Smooth muscle cell (in vitro differentiated cells): ENCODE measurements at regions not wholly inside any gene's neighbourhood (a gene's known extent, or its start where the extent isn't known, plus 50 kb on each side); places are given as distances from the start of the nearest gene placed in this dataset.

Experiments
- DNase-seq: peaks from one replicate; lab custom pipeline; 2025; ENCODE audit not compliant: unreplicated experiment; lab: John Stamatoyannopoulos, UW
- H2AFZ ChIP-seq: fragments of 200-600 bp; sonication (generic); 2 replicates; pipeline ENCODE4 v1.6.0; 2016; ENCODE audit warnings: antibody characterized with exemption, low read depth, mild to moderate bottlenecking
- H3F3A ChIP-seq: fragments of 200-600 bp; sonication (generic); 2 replicates; pipeline ENCODE4 v1.6.0; 2017; ENCODE audit warnings: antibody characterized with exemption, low read depth
- H3K27ac ChIP-seq: fragments of 200-600 bp; sonication (generic); 2 replicates; pipeline ENCODE4 v1.5.1; 2016; ENCODE audit warnings: low read depth, mild to moderate bottlenecking
- H3K27me3 ChIP-seq: fragments of 200-600 bp; sonication (generic); 2 replicates; pipeline ENCODE4 v1.6.1; 2016; ENCODE audit warnings: low read depth, mild to moderate bottlenecking
- H3K36me3 ChIP-seq: fragments of 200-600 bp; sonication (generic); 2 replicates; pipeline ENCODE4 v1.5.1; 2016; ENCODE audit warnings: low read depth
- H3K4me1 ChIP-seq: fragments of 200-600 bp; sonication (generic); 2 replicates; pipeline ENCODE4 v1.5.1; 2016; ENCODE audit warnings: low read depth
- H3K4me2 ChIP-seq: fragments of 200-600 bp; sonication (generic); 2 replicates; pipeline ENCODE4 v1.6.0; 2016; ENCODE audit warnings: mild to moderate bottlenecking
- H3K4me3 ChIP-seq: fragments of 200-600 bp; sonication (generic); 2 replicates; pipeline ENCODE4 v1.5.1; 2016; ENCODE audit warnings: mild to moderate bottlenecking
- H3K79me2 ChIP-seq: fragments of 200-600 bp; sonication (generic); 2 replicates; pipeline ENCODE4 v1.6.0; 2016; ENCODE audit warnings: low read depth, mild to moderate bottlenecking
- H3K9ac ChIP-seq: fragments of 200-600 bp; sonication (generic); 2 replicates; pipeline ENCODE4 v1.6.0; 2016; ENCODE audit warnings: low read depth
- H3K9me3 ChIP-seq: fragments of 200-600 bp; sonication (generic); replicated peaks from 2 replicates; pipeline ENCODE4 v1.5.1; 2016; ENCODE audit warnings: low read depth
- H4K20me1 ChIP-seq: fragments of 200-600 bp; sonication (generic); 2 replicates; pipeline ENCODE4 v1.6.0; 2016; ENCODE audit warnings: low read depth
- CTCF ChIP-seq: fragments of 200-600 bp; sonication (generic); IDR thresholded peaks from 2 replicates; pipeline ENCODE4 v1.5.1; 2017; ENCODE audit warnings: borderline replicate concordance, mild to moderate bottlenecking, antibody characterized with exemption; ENCODE audit not compliant: insufficient read depth, poor library complexity, severe bottlenecking
- WGBS: methylation state at CpG from one replicate; pipeline ENCODE4 v1.1.7; 2016; ENCODE audit warnings: low lambda C conversion rate; 5-methylcytosine and 5-hydroxymethylcytosine counted together

- H3K4me2 ChIP-seq, result no peak overlapping the region
- H3K27ac ChIP-seq, result no peak overlapping the region
- H3F3A ChIP-seq, result no peaks in the 10 kb centered on the region
- H3K9me3 ChIP-seq, result no peaks in the 10 kb centered on the region
- H3K4me3 ChIP-seq, result no peak overlapping the region
- no peak overlapping the region for H2AFZ ChIP-seq
- DNase-seq, result no peak
- no peaks in the 10 kb centered on the region for H3K36me3 ChIP-seq
- peaks cover 88% of the 10 kb centered on the region for H3K27me3 ChIP-seq
- H4K20me1 ChIP-seq, result no peaks in the 10 kb centered on the region
- no peak for TF ChIP-seq CTCF
- no peak overlapping the region for H3K9ac ChIP-seq
- no peaks in the 10 kb centered on the region for H3K79me2 ChIP-seq
- H3K4me1 ChIP-seq, result peaks cover 48% of the 10 kb centered on the region
- WGBS, result 8% methylated on average over 4 of the region's 4 CpGs
Observed at GRCh38 chr5:3119435-3119834, 368.0 kb upstream of the IRX2 start.

GRCh38 chr5:3118340-3118739 lies 366.9 kb upstream of the IRX2 start:
- H3K27me3 ChIP-seq, result peaks cover 81% of the 10 kb centered on the region
- TF ChIP-seq CTCF, result no peak
- H4K20me1 ChIP-seq, result no peaks in the 10 kb centered on the region
- H3K9me3 ChIP-seq, result no peaks in the 10 kb centered on the region
- H3K9ac ChIP-seq, result no peak overlapping the region
- H3K79me2 ChIP-seq, result no peaks in the 10 kb centered on the region
- WGBS, result 20% methylated on average over 15 of the region's 15 CpGs
- H3K36me3 ChIP-seq, result no peaks in the 10 kb centered on the region
- H3K4me2 ChIP-seq, result peak overlapping the region; percentile 1
- no peak for DNase-seq
- H3F3A ChIP-seq, result no peaks in the 10 kb centered on the region
- H3K27ac ChIP-seq, result no peak overlapping the region
- peaks cover 40% of the 10 kb centered on the region for H3K4me1 ChIP-seq
- no peak overlapping the region for H2AFZ ChIP-seq
- H3K4me3 ChIP-seq, result no peak overlapping the region

GRCh38 chr5:3116366-3116765 lies 364.9 kb upstream of the IRX2 start:
- TF ChIP-seq CTCF, result no peak
- no peak for DNase-seq
- Histone ChIP-seq H4K20me1 (no peaks in the 10 kb centered on the region), H3K4me1 (peaks cover 21% of the 10 kb centered on the region), H3F3A (no peaks in the 10 kb centered on the region), H3K9ac (no peak overlapping the region), H3K4me2 (no peak overlapping the region), H2AFZ (no peak overlapping the region), H3K27ac (no peak overlapping the region), H3K36me3 (no peaks in the 10 kb centered on the region), H3K79me2 (no peaks in the 10 kb centered on the region), H3K27me3 (peaks cover 61% of the 10 kb centered on the region), H3K9me3 (no peaks in the 10 kb centered on the region), H3K4me3 (no peak overlapping the region)
- 32% methylated on average over 23 of the region's 23 CpGs for WGBS

GRCh38 chr5:3114467-3114866 lies 363.0 kb upstream of the IRX2 start:
- no peak overlapping the region for H3K9ac ChIP-seq
- no peaks in the 10 kb centered on the region for H3K9me3 ChIP-seq
- no peaks in the 10 kb centered on the region for H3K79me2 ChIP-seq
- no peak overlapping the region for H2AFZ ChIP-seq
- peaks cover 19% of the 10 kb centered on the region for H3K4me1 ChIP-seq
- 96% methylated on average over 14 of the region's 14 CpGs for WGBS
- DNase-seq, result no peak
- H4K20me1 ChIP-seq, result no peaks in the 10 kb centered on the region
- H3K27ac ChIP-seq, result no peak overlapping the region
- peaks cover 55% of the 10 kb centered on the region for H3K27me3 ChIP-seq
- no peaks in the 10 kb centered on the region for H3F3A ChIP-seq
- H3K36me3 ChIP-seq, result no peaks in the 10 kb centered on the region
- no peak overlapping the region for H3K4me3 ChIP-seq
- H3K4me2 ChIP-seq, result no peak overlapping the region
- no peak for TF ChIP-seq CTCF
